ENCODE measurements at regions not wholly inside any gene's neighbourhood (a gene's known extent, or its start where the extent isn't known, plus 50 kb on each side); places are given as distances from the start of the nearest gene placed in this dataset.

- H3K4me1 ChIP-seq (ENCODE audit: insufficient read depth, low read length), result no peaks in the 10 kb centered on the region
- no peaks in the 10 kb centered on the region for H3K79me2 ChIP-seq (ENCODE audit: insufficient read depth, low read length)
- H3K9me3 ChIP-seq (ENCODE audit: insufficient read depth, low read length, severe bottlenecking), result peaks cover 5% of the 10 kb centered on the region
- no peaks in the 10 kb centered on the region for H4K20me1 ChIP-seq (ENCODE audit: insufficient read depth, low read length)
- no peaks in the 10 kb centered on the region for H3K36me3 ChIP-seq (ENCODE audit: insufficient read depth, low read length)
- no peak overlapping the region for H2AFZ ChIP-seq (ENCODE audit: low read depth, low read length)
- H3K9ac ChIP-seq (ENCODE audit: low read depth, low read length), result no peak overlapping the region
- H3K4me3 ChIP-seq (ENCODE audit: low read depth in 1 of 2, low read length in 2 of 2), result no peak overlapping the region
- ATAC-seq (ENCODE audit: insufficient read depth, low read depth) (no peak), DNase-seq (no peak)
- TF ChIP-seq EZH2 (IDR thresholded peaks at IDR 0.05; ENCODE audit: borderline replicate concordance, low read depth, low read length, severe bottlenecking), result no peak
- TF ChIP-seq, protein P1, sequence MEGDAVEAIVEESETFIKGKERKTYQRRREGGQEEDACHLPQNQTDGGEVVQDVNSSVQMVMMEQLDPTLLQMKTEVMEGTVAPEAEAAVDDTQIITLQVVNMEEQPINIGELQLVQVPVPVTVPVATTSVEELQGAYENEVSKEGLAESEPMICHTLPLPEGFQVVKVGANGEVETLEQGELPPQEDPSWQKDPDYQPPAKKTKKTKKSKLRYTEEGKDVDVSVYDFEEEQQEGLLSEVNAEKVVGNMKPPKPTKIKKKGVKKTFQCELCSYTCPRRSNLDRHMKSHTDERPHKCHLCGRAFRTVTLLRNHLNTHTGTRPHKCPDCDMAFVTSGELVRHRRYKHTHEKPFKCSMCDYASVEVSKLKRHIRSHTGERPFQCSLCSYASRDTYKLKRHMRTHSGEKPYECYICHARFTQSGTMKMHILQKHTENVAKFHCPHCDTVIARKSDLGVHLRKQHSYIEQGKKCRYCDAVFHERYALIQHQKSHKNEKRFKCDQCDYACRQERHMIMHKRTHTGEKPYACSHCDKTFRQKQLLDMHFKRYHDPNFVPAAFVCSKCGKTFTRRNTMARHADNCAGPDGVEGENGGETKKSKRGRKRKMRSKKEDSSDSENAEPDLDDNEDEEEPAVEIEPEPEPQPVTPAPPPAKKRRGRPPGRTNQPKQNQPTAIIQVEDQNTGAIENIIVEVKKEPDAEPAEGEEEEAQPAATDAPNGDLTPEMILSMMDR (IDR thresholded peaks at IDR 0.05; ENCODE audit: borderline replicate concordance, extremely low read depth, low read length, poor library complexity, severe bottlenecking), result no peak
- no peaks in the 10 kb centered on the region for H3K27me3 ChIP-seq (ENCODE audit: insufficient read depth, low read length, poor library complexity)
- H3K4me2 ChIP-seq (ENCODE audit: insufficient read depth, low read length), result no peak overlapping the region
- H3K27ac ChIP-seq (ENCODE audit: low read length), result no peak overlapping the region
Observed at GRCh38 chr14:82419933-82420332, 886.3 kb upstream of the SEL1L start.

DNA sequence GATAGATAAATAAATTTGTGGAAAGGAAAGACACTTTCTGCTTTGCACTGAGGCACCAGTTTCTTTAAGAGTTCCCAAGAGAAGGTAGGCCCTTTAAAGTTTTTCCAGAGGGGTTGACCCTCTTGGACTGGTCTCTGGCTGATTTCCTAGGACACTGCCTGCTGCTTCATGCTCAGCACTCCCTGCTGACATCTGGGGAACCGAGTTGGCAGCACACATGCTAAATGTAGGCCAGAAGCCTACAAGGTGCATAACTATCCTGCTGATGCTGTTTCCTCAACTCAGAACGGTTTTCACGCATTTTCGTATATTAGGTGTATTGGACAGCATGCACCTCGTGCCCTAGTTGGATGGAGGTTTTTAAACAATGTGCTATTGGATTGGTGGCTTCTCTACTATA, 887.2 kb upstream of the SEL1L start:
- Histone ChIP-seq H2AFZ (ENCODE audit: low read depth, low read length) (no peak overlapping the region), H4K20me1 (ENCODE audit: insufficient read depth, low read length) (no peaks in the 10 kb centered on the region), H3K79me2 (ENCODE audit: insufficient read depth, low read length) (no peaks in the 10 kb centered on the region), H3K4me1 (ENCODE audit: insufficient read depth, low read length) (no peaks in the 10 kb centered on the region), H3K9me3 (ENCODE audit: insufficient read depth, low read length, severe bottlenecking) (peaks cover 5% of the 10 kb centered on the region), H3K27me3 (ENCODE audit: insufficient read depth, low read length, poor library complexity) (no peaks in the 10 kb centered on the region), H3K9ac (ENCODE audit: low read depth, low read length) (no peak overlapping the region), H3K4me3 (ENCODE audit: low read depth in 1 of 2, low read length in 2 of 2) (no peak overlapping the region), H3K36me3 (ENCODE audit: insufficient read depth, low read length) (no peaks in the 10 kb centered on the region), H3K27ac (ENCODE audit: low read length) (no peak overlapping the region), H3K4me2 (ENCODE audit: insufficient read depth, low read length) (no peak overlapping the region)
- ATAC-seq (ENCODE audit: insufficient read depth, low read depth), result no peak
- TF ChIP-seq, protein P1 (IDR thresholded peaks at IDR 0.05; ENCODE audit: borderline replicate concordance, extremely low read depth, low read length, poor library complexity, severe bottlenecking), result no peak
- no peak for TF ChIP-seq EZH2 (IDR thresholded peaks at IDR 0.05; ENCODE audit: borderline replicate concordance, low read depth, low read length, severe bottlenecking)
- DNase-seq, result no peak

DNA sequence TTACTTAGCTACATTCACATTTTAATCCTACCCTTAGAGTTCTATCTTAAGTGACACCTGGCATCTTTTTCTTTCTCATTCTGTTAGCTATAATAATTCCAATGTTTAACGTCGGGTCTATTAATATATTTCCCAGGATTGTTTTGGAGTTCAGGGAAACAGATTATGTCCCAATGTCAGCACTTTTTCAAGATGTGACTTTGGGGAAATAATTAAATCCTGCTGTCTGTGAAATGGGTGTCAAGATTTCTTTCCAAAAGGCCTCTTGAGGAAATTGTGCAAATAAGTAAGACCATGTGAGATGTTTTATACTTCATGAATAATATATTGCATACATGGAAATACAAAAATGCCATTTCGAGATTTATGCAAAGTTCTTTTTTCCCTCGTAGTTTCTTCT, 887.6 kb upstream of the SEL1L start:
- Histone ChIP-seq H4K20me1 (ENCODE audit: insufficient read depth, low read length) (no peaks in the 10 kb centered on the region), H3K79me2 (ENCODE audit: insufficient read depth, low read length) (no peaks in the 10 kb centered on the region), H2AFZ (ENCODE audit: low read depth, low read length) (no peak overlapping the region), H3K9ac (ENCODE audit: low read depth, low read length) (no peak overlapping the region), H3K4me3 (ENCODE audit: low read depth in 1 of 2, low read length in 2 of 2) (no peak overlapping the region), H3K4me1 (ENCODE audit: insufficient read depth, low read length) (no peaks in the 10 kb centered on the region), H3K4me2 (ENCODE audit: insufficient read depth, low read length) (no peak overlapping the region), H3K36me3 (ENCODE audit: insufficient read depth, low read length) (no peaks in the 10 kb centered on the region), H3K27ac (ENCODE audit: low read length) (no peak overlapping the region), H3K27me3 (ENCODE audit: insufficient read depth, low read length, poor library complexity) (no peaks in the 10 kb centered on the region), H3K9me3 (ENCODE audit: insufficient read depth, low read length, severe bottlenecking) (peaks cover 5% of the 10 kb centered on the region)
- no peak for ATAC-seq (ENCODE audit: insufficient read depth, low read depth)
- no peak for DNase-seq
- TF ChIP-seq, protein P1 (IDR thresholded peaks at IDR 0.05; ENCODE audit: borderline replicate concordance, extremely low read depth, low read length, poor library complexity, severe bottlenecking), result no peak
- no peak for TF ChIP-seq EZH2 (IDR thresholded peaks at IDR 0.05; ENCODE audit: borderline replicate concordance, low read depth, low read length, severe bottlenecking)

GRCh38 chr14:82422230-82422629, 888.6 kb upstream of the SEL1L start:
- H3K9me3 ChIP-seq (ENCODE audit: insufficient read depth, low read length, severe bottlenecking), result peaks cover 5% of the 10 kb centered on the region
- no peaks in the 10 kb centered on the region for H3K36me3 ChIP-seq (ENCODE audit: insufficient read depth, low read length)
- H3K27me3 ChIP-seq (ENCODE audit: insufficient read depth, low read length, poor library complexity), result no peaks in the 10 kb centered on the region
- H3K27ac ChIP-seq (ENCODE audit: low read length), result no peak overlapping the region
- no peaks in the 10 kb centered on the region for H3K4me1 ChIP-seq (ENCODE audit: insufficient read depth, low read length)
- H3K9ac ChIP-seq (ENCODE audit: low read depth, low read length), result no peak overlapping the region
- H3K4me2 ChIP-seq (ENCODE audit: insufficient read depth, low read length), result no peak overlapping the region
- DNase-seq (no peak), ATAC-seq (ENCODE audit: insufficient read depth, low read depth) (no peak)
- no peaks in the 10 kb centered on the region for H4K20me1 ChIP-seq (ENCODE audit: insufficient read depth, low read length)
- no peak for TF ChIP-seq EZH2 (IDR thresholded peaks at IDR 0.05; ENCODE audit: borderline replicate concordance, low read depth, low read length, severe bottlenecking)
- TF ChIP-seq, protein P1 (IDR thresholded peaks at IDR 0.05; ENCODE audit: borderline replicate concordance, extremely low read depth, low read length, poor library complexity, severe bottlenecking), result no peak
- H3K79me2 ChIP-seq (ENCODE audit: insufficient read depth, low read length), result no peaks in the 10 kb centered on the region
- H3K4me3 ChIP-seq (ENCODE audit: low read depth in 1 of 2, low read length in 2 of 2), result no peak overlapping the region
- no peak overlapping the region for H2AFZ ChIP-seq (ENCODE audit: low read depth, low read length)

Data from DND-41 (cell line).